C4-2B (cell line): ENCODE measurements at regions not wholly inside any gene's neighbourhood (a gene's known extent, or its start where the extent isn't known, plus 50 kb on each side); places are given as distances from the start of the nearest gene placed in this dataset.
"Not testable (repeated sequence)": the region's sequence is repeated elsewhere in the genome, so short reads cannot be mapped to it uniquely, and the experiment has no call there.

ENCODE experiments used
- H3K27ac ChIP-seq: fragments of 450-650 bp; 2 replicates; pipeline ENCODE4 v1.5.1; 2017
- CTCF ChIP-seq: fragments of 450-650 bp; conservative IDR thresholded peaks from 2 replicates; pipeline ENCODE4 v1.5.1; 2017; ENCODE audit warnings: mild to moderate bottlenecking
- ZFX ChIP-seq: fragments of 450-650 bp; IDR thresholded peaks from 2 replicates; pipeline ENCODE4 v1.6.1; 2017

- TF ChIP-seq CTCF, result no peak
- no peak overlapping the region for H3K27ac ChIP-seq
These were observed 72.2 kb downstream of the RMI2 start for GRCh38 chr16:11417487-11417886.

GRCh38 chr16:11418506-11418905 lies 73.2 kb downstream of the RMI2 start:
- TF ChIP-seq CTCF, result no peak
- TF ChIP-seq ZFX, result no peak
- no peak overlapping the region for H3K27ac ChIP-seq

GRCh38 chr16:11420067-11420466 lies 74.8 kb downstream of the RMI2 start:
- not testable (repeated sequence) for H3K27ac ChIP-seq

- H3K27ac ChIP-seq, result no peak overlapping the region
- TF ChIP-seq CTCF (no peak), ZFX (no peak)
These were observed 75.6 kb downstream of the RMI2 start for GRCh38 chr16:11420895-11421294.

- H3K27ac ChIP-seq, result no peak overlapping the region
- TF ChIP-seq CTCF (no peak), ZFX (no peak)
These were observed 77.4 kb downstream of the RMI2 start for GRCh38 chr16:11422381-11423314.

- TF ChIP-seq CTCF (no peak), ZFX (no peak)
- H3K27ac ChIP-seq, result no peak overlapping the region
These were observed 78.3 kb downstream of the RMI2 start for GRCh38 chr16:11423315-11424117.

GRCh38 chr16:11424118-11424460 lies 78.8 kb downstream of the RMI2 start:
- no peak for TF ChIP-seq ZFX
- TF ChIP-seq CTCF, result no peak
- H3K27ac ChIP-seq, result no peak overlapping the region

GRCh38 chr16:11425140-11425539 lies 79.9 kb downstream of the RMI2 start:
- H3K27ac ChIP-seq, result no peak overlapping the region
- TF ChIP-seq CTCF (no peak), ZFX (no peak)
